SIG-M5 treated with dmso at 0.1 percent for 504 hours (cell line): ENCODE measurements at regions not wholly inside any gene's neighbourhood (a gene's known extent, or its start where the extent isn't known, plus 50 kb on each side); places are given as distances from the start of the nearest gene placed in this dataset.
A peak's percentile ranks its signal among the peaks of the same experiment; 100 is the strongest.

Source experiments
- DNase-seq: peaks from one replicate; lab custom pipeline; 2025; ENCODE audit not compliant: unreplicated experiment; lab: John Stamatoyannopoulos, UW

- no peak for DNase-seq
These were observed 139.1 kb upstream of the ADRA1B start for GRCh38 chr5:159777049-159777660.

- DNase-seq = no peak
These were observed 136.8 kb upstream of the ADRA1B start for GRCh38 chr5:159779481-159779880.

- DNase-seq = no peak
These were observed 136.0 kb upstream of the ADRA1B start for GRCh38 chr5:159780246-159780645.

- DNase-seq = no peak
These were observed 134.6 kb upstream of the ADRA1B start for GRCh38 chr5:159781626-159782157.

GRCh38 chr5:159782197-159782994, 133.9 kb upstream of the ADRA1B start:
- no peak for DNase-seq

- DNase-seq = no peak
These were observed 133.3 kb upstream of the ADRA1B start for GRCh38 chr5:159782995-159783300.

- DNase-seq = no peak
These were observed 132.5 kb upstream of the ADRA1B start for GRCh38 chr5:159783726-159784247.

- no peak for DNase-seq
These were observed 131.3 kb upstream of the ADRA1B start for GRCh38 chr5:159784993-159785392.

GRCh38 chr5:159785656-159786055, 130.6 kb upstream of the ADRA1B start:
- no peak for DNase-seq

GRCh38 chr5:159786201-159786600, 130.1 kb upstream of the ADRA1B start:
- no peak for DNase-seq

- DNase-seq = no peak
These were observed 129.2 kb upstream of the ADRA1B start for GRCh38 chr5:159786901-159787691.

GRCh38 chr5:159787837-159788236, 128.4 kb upstream of the ADRA1B start:
- DNase-seq = no peak

- no peak for DNase-seq
These were observed 127.4 kb upstream of the ADRA1B start for GRCh38 chr5:159788835-159789331.

- DNase-seq = no peak
These were observed 124.1 kb upstream of the ADRA1B start for GRCh38 chr5:159792180-159792579.

GRCh38 chr5:159797261-159797970, 118.9 kb upstream of the ADRA1B start:
- no peak for DNase-seq

GRCh38 chr5:159799701-159800100, 116.6 kb upstream of the ADRA1B start:
- no peak for DNase-seq

GRCh38 chr5:159800131-159800840, 116.0 kb upstream of the ADRA1B start:
- DNase-seq = no peak

- no peak for DNase-seq
These were observed 115.0 kb upstream of the ADRA1B start for GRCh38 chr5:159801303-159801702.

- peak; percentile 44 for DNase-seq
These were observed 113.6 kb upstream of the ADRA1B start for GRCh38 chr5:159802661-159803060.

- DNase-seq = no peak
These were observed 112.2 kb upstream of the ADRA1B start for GRCh38 chr5:159804121-159804520.
